Type B pancreatic cell (in vitro differentiated cells): ENCODE measurements at regions not wholly inside any gene's neighbourhood (a gene's known extent, or its start where the extent isn't known, plus 50 kb on each side); places are given as distances from the start of the nearest gene placed in this dataset.

ENCODE experiments used
- DNase-seq: peaks from one replicate; pipeline ENCODE4 v3.0.0; 2021; ENCODE audit warnings: mixed read lengths; ENCODE audit not compliant: unreplicated experiment; ENCODE audit errors: extremely low spot score
- H3K27ac Mint-ChIP-seq: 2 replicates; pipeline ENCODE4 v1.8.0; 2021; ENCODE audit warnings: mild to moderate bottlenecking, mixed read lengths
- H3K27me3 Mint-ChIP-seq: 2 replicates; pipeline ENCODE4 v1.8.0; 2021; ENCODE audit warnings: mixed read lengths
- H3K36me3 Mint-ChIP-seq: 2 replicates; pipeline ENCODE4 v1.8.0; 2021; ENCODE audit warnings: mixed read lengths
- H3K4me1 Mint-ChIP-seq: one replicate; pipeline ENCODE4 v1.8.0; 2021; ENCODE audit warnings: mixed read lengths; ENCODE audit not compliant: unreplicated experiment
- H3K4me3 Mint-ChIP-seq: 2 replicates; pipeline ENCODE4 v1.8.0; 2021; ENCODE audit warnings: mild to moderate bottlenecking, mixed read lengths
- H3K9me3 Mint-ChIP-seq: 2 replicates; pipeline ENCODE4 v1.8.0; 2021; ENCODE audit warnings: mixed read lengths
- TF ChIP-seq, protein P1 (sequence below): fragments of 200-600 bp; sonication (generic); conservative IDR thresholded peaks from 2 replicates; pipeline ENCODE4 v1.5.0; 2021; ENCODE audit warnings: antibody characterized with exemption, mild to moderate bottlenecking

DNA sequence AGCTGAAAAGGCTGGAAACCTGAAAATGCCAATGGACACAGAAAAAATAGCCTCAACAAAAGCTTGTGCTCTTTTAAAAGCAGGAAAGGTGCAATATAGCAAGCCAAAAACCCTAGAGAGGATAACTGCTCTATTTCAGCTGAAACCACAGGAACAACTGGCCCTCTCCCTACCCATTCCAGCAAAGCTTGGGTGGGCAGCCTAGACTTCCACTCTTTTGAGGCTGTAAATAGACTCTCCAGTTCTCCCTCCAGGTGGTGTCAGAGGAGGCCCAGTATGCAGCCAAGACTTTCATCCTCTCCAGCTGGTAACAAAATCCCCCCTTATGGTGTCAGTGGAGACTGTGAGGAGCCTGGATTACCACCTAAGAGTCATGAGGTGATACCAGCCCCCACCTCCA lies 206.9 kb upstream of the PLD5 start:
- no peak overlapping the region for H3K27ac Mint-ChIP-seq
- no peaks in the 10 kb centered on the region for H3K4me1 Mint-ChIP-seq
- TF ChIP-seq, protein P1, sequence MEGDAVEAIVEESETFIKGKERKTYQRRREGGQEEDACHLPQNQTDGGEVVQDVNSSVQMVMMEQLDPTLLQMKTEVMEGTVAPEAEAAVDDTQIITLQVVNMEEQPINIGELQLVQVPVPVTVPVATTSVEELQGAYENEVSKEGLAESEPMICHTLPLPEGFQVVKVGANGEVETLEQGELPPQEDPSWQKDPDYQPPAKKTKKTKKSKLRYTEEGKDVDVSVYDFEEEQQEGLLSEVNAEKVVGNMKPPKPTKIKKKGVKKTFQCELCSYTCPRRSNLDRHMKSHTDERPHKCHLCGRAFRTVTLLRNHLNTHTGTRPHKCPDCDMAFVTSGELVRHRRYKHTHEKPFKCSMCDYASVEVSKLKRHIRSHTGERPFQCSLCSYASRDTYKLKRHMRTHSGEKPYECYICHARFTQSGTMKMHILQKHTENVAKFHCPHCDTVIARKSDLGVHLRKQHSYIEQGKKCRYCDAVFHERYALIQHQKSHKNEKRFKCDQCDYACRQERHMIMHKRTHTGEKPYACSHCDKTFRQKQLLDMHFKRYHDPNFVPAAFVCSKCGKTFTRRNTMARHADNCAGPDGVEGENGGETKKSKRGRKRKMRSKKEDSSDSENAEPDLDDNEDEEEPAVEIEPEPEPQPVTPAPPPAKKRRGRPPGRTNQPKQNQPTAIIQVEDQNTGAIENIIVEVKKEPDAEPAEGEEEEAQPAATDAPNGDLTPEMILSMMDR = no peak
- no peak for DNase-seq
- no peak overlapping the region for H3K4me3 Mint-ChIP-seq
- no peaks in the 10 kb centered on the region for H3K27me3 Mint-ChIP-seq
- H3K9me3 Mint-ChIP-seq = no peaks in the 10 kb centered on the region
- H3K36me3 Mint-ChIP-seq = no peaks in the 10 kb centered on the region

DNA sequence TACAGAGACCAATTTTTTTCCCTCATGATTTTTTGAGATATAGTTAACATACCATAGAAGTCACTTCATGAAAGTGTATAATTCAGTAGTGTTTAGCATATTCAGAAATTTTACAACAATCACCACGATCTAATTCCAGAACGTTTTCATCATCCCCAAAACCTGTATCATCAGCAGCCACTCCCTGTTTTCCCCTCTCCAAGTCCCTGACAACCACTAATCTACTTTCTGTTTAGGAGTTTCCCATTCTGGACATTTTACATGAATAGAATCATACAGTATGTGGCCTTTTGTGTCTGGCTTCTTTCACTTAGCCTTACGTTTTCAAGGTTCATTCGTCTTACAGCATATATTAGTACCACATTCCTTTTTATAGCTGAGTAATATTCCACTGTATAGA lies 204.2 kb upstream of the PLD5 start:
- TF ChIP-seq, protein P1 = no peak
- H3K4me3 Mint-ChIP-seq = no peak overlapping the region
- no peak for DNase-seq
- no peak overlapping the region for H3K27ac Mint-ChIP-seq
- no peaks in the 10 kb centered on the region for H3K36me3 Mint-ChIP-seq
- no peaks in the 10 kb centered on the region for H3K9me3 Mint-ChIP-seq
- peaks cover 3% of the 10 kb centered on the region for H3K27me3 Mint-ChIP-seq
- H3K4me1 Mint-ChIP-seq = no peaks in the 10 kb centered on the region

DNA sequence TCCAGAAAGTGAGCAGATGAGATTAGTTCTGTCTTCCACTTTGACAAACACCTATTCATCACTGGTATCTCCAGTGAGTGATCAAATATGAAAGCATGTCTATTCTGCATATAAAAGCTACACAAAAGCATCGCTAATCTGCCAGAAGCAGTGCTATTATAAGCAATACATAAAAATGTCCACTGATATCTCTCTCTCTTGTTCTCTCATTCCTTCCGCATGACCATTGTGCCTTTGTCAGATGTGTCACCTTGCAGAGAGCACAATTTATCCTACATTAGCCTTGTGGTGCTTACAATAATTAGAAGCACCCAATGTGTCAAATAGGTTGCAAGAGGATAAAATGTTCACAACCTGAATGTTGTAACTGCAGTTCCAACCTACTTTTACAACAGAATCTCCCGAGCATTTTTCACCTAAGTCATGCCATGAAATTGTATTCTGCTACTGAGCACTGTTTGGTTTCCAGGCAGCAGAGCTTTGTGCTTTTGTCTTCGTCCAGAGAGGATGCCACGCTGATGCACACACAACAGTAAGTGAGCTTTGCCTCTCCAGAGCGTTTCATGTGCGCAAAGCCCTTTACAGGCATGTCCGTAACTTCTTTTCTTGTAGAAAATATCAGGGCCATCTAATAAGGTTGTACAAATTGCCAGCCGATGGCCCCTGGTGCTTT lies 198.7 kb upstream of the PLD5 start:
- no peak overlapping the region for H3K4me3 Mint-ChIP-seq
- DNase-seq = no peak
- H3K27me3 Mint-ChIP-seq = peaks cover 3% of the 10 kb centered on the region
- no peak overlapping the region for H3K27ac Mint-ChIP-seq
- TF ChIP-seq, protein P1 = no peak
- H3K36me3 Mint-ChIP-seq = no peaks in the 10 kb centered on the region
- H3K4me1 Mint-ChIP-seq = no peaks in the 10 kb centered on the region
- H3K9me3 Mint-ChIP-seq = peaks cover 7% of the 10 kb centered on the region

DNA sequence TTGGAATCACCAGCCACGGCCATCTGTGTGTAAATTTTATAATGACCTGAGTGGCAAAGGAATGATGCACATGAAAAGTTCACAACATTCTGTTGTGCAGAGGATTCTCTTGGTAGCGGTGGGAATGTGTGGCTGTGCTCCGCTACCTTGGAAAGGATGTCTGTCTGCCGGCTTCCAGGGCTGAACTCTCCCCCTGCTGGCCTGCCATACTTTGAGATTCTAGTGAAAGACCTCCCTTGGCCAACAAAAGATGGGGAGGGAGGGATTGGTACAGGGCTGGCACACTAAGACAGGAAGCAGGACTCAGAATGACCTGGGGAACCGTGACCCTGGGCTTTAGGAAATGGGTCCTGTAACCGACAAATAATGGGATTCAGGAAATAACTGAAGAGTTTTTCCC lies 194.5 kb upstream of the PLD5 start:
- no peak for DNase-seq
- H3K4me3 Mint-ChIP-seq = no peak overlapping the region
- H3K4me1 Mint-ChIP-seq = no peaks in the 10 kb centered on the region
- peaks cover 5% of the 10 kb centered on the region for H3K27me3 Mint-ChIP-seq
- H3K27ac Mint-ChIP-seq = no peak overlapping the region
- peaks cover 12% of the 10 kb centered on the region for H3K9me3 Mint-ChIP-seq
- H3K36me3 Mint-ChIP-seq = no peaks in the 10 kb centered on the region
- TF ChIP-seq, protein P1 = no peak

DNA sequence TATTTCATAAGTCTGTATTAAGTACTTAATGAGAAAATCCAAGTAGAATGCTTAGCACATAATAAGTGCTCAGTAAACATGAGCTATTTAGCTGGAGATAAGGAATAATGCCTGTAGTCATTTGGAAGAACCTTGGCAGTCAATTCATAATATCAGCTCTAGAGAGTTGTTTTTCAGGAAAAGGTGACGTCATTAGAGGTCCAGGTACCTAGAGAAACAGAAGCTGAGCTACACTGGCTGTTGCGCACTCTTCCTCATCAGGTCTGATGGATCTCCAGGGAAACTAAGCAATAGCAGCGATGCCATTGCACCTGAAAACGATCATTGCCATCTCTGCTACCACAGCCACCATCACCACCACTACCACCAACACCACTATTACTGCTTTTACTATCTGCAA lies 187.8 kb upstream of the PLD5 start:
- Mint-ChIP-seq H3K9me3 (peaks cover 5% of the 10 kb centered on the region), H3K27me3 (peaks cover 19% of the 10 kb centered on the region), H3K27ac (no peak overlapping the region), H3K36me3 (no peaks in the 10 kb centered on the region), H3K4me1 (peaks cover 11% of the 10 kb centered on the region), H3K4me3 (no peak overlapping the region)
- DNase-seq = no peak
- TF ChIP-seq, protein P1 = no peak

DNA sequence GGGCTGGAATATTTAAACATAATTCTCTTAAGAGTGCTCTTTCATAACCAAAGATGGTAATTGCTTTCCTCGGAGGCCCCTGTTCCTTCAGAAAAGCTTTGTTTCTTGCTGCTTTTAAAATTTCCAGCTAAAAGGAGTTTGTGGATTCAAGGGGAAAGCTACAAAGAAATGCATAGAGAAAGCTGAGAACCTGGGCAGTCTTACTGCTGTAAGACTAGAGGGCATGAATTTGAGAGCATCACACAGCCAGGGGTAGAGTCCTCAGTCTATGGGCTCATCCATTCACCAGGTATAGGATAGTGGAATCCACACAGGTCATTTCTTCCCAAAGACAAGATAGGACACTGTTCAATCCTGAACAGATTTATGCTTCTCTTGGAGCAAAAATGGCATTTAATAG lies 186.3 kb upstream of the PLD5 start:
- Mint-ChIP-seq H3K27ac (no peak overlapping the region), H3K27me3 (peaks cover 14% of the 10 kb centered on the region), H3K9me3 (peaks cover 5% of the 10 kb centered on the region), H3K36me3 (no peaks in the 10 kb centered on the region), H3K4me3 (no peak overlapping the region), H3K4me1 (peaks cover 11% of the 10 kb centered on the region)
- DNase-seq = no peak
- TF ChIP-seq, protein P1 = no peak
